Rectal smooth muscle tissue (tissue), 1 donor: ENCODE measurements at regions not wholly inside any gene's neighbourhood (a gene's known extent, or its start where the extent isn't known, plus 50 kb on each side); places are given as distances from the start of the nearest gene placed in this dataset.

Experiments used
- H3K27ac ChIP-seq: one replicate; pipeline ENCODE4 v1.7.0; 2013; ENCODE audit warnings: low read depth, low read length, inconsistent platforms
- H3K27me3 ChIP-seq: one replicate; pipeline ENCODE4 v1.7.0; 2013; ENCODE audit warnings: low read length; ENCODE audit not compliant: control insufficient read depth, insufficient read depth
- H3K36me3 ChIP-seq: one replicate; pipeline ENCODE4 v1.7.0; 2013; ENCODE audit warnings: low read length; ENCODE audit not compliant: control insufficient read depth, insufficient read depth
- H3K4me1 ChIP-seq: one replicate; pipeline ENCODE4 v1.7.0; 2013; ENCODE audit warnings: low read length; ENCODE audit not compliant: control insufficient read depth, insufficient read depth
- H3K4me3 ChIP-seq: one replicate; pipeline ENCODE4 v1.7.0; 2013; ENCODE audit warnings: low read length
- H3K9ac ChIP-seq: one replicate; pipeline ENCODE4 v1.7.0; 2013; ENCODE audit warnings: low read length

- H3K4me1 ChIP-seq = no peaks in the 10 kb centered on the region
- H3K27me3 ChIP-seq = no peaks in the 10 kb centered on the region
- no peak overlapping the region for H3K9ac ChIP-seq
- no peaks in the 10 kb centered on the region for H3K36me3 ChIP-seq
- no peak overlapping the region for H3K4me3 ChIP-seq
- H3K27ac ChIP-seq = no peak overlapping the region
These were observed 1170.0 kb upstream of the CDH9 start for GRCh38 chr5:28208356-28208755.

GRCh38 chr5:28190011-28190410, 1151.6 kb upstream of the CDH9 start:
- Histone ChIP-seq H3K27ac (no peak overlapping the region), H3K27me3 (no peaks in the 10 kb centered on the region), H3K36me3 (no peaks in the 10 kb centered on the region), H3K4me3 (no peak overlapping the region), H3K9ac (no peak overlapping the region), H3K4me1 (no peaks in the 10 kb centered on the region)

GRCh38 chr5:28174691-28175090, 1136.3 kb upstream of the CDH9 start:
- no peaks in the 10 kb centered on the region for H3K36me3 ChIP-seq
- no peak overlapping the region for H3K27ac ChIP-seq
- H3K27me3 ChIP-seq = no peaks in the 10 kb centered on the region
- H3K4me3 ChIP-seq = no peak overlapping the region
- H3K9ac ChIP-seq = no peak overlapping the region
- no peaks in the 10 kb centered on the region for H3K4me1 ChIP-seq

GRCh38 chr5:28165096-28165495, 1126.7 kb upstream of the CDH9 start:
- Histone ChIP-seq H3K4me3 (no peak overlapping the region), H3K27ac (no peak overlapping the region), H3K27me3 (no peaks in the 10 kb centered on the region), H3K4me1 (no peaks in the 10 kb centered on the region), H3K36me3 (no peaks in the 10 kb centered on the region), H3K9ac (no peak overlapping the region)

DNA sequence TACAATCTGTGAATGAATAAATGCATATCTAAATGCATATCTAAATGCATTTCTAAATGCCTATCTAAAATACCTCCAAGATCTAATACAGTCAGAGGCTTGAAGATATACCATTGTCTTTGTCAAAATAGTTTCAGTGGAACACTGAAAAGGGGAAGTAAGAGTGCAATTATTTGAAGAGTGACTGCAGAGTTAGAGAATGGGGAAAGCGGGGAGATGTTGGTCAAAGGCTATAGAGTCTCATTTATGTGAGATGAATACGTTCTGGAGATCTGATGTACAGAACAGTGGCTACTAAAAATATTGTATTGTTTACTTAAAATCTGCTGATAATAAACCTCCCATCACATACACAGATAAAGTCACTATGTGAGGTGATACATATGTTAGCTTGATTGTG, 1126.2 kb upstream of the CDH9 start:
- Histone ChIP-seq H3K4me1 (no peaks in the 10 kb centered on the region), H3K4me3 (no peak overlapping the region), H3K9ac (no peak overlapping the region), H3K27me3 (no peaks in the 10 kb centered on the region), H3K27ac (no peak overlapping the region), H3K36me3 (no peaks in the 10 kb centered on the region)

DNA sequence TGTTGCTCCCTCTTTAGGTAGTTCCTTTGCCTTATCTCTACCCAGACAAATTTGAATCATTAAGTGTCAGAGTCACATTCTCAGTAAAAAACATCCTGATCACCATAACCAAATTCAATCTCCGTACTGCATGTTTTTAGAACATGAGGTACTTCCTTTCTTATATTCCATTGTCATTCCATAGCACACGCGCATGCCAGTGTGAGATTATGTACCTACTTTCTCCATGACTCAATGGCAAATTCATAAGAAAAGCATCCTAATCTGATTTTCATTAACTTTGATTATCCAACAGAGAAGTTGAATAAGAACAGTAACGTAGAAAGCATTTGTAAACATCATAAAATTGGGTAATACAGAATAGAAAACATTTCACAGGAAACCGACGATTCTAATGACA, 1118.6 kb upstream of the CDH9 start:
- Histone ChIP-seq H3K4me1 (no peaks in the 10 kb centered on the region), H3K9ac (no peak overlapping the region), H3K27me3 (no peaks in the 10 kb centered on the region), H3K36me3 (no peaks in the 10 kb centered on the region), H3K4me3 (no peak overlapping the region), H3K27ac (no peak overlapping the region)

DNA sequence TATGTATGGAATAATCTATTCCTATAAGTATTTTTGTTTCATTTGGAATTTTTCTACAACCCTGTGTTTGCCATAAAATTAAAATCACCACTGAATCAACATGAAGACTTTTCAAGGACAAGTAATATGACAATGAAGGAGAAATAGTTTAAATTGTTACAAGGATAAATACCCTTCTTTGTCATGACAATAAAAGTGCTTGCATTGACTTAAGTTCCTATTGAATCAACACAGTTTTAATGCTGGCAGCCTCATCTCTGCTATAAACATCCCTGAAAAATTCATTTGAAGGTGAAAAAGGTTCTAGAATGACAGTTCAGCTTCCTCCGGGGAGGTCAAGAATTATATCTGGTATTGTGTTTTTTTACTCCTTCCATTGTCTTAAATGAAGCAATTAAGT, 1105.1 kb upstream of the CDH9 start:
- no peak overlapping the region for H3K27ac ChIP-seq
- H3K36me3 ChIP-seq = no peaks in the 10 kb centered on the region
- H3K9ac ChIP-seq = no peak overlapping the region
- no peaks in the 10 kb centered on the region for H3K27me3 ChIP-seq
- no peak overlapping the region for H3K4me3 ChIP-seq
- no peaks in the 10 kb centered on the region for H3K4me1 ChIP-seq

DNA sequence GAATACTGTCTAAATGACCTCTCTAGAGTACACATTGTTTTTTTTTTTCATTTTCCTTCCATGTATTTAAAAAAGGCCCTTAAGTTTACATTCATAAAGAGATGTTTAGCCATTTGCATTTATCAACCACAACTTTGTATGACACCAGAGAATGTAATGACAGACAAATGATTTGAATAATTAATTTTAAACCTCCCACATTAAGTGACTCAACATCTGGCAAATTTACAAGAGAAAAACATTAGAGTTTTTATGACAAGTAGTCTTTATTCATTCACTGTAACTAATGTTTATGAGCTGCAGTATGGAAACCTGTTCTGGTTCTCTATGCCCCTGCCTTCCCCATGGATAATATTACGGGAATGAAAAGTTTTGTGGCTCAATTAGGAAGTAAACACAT, 1093.8 kb upstream of the CDH9 start:
- Histone ChIP-seq H3K27ac (no peak overlapping the region), H3K27me3 (no peaks in the 10 kb centered on the region), H3K36me3 (no peaks in the 10 kb centered on the region), H3K4me1 (no peaks in the 10 kb centered on the region), H3K9ac (no peak overlapping the region), H3K4me3 (no peak overlapping the region)

GRCh38 chr5:28117691-28118090, 1079.3 kb upstream of the CDH9 start:
- H3K27me3 ChIP-seq = no peaks in the 10 kb centered on the region
- no peaks in the 10 kb centered on the region for H3K36me3 ChIP-seq
- no peak overlapping the region for H3K9ac ChIP-seq
- no peaks in the 10 kb centered on the region for H3K4me1 ChIP-seq
- no peak overlapping the region for H3K4me3 ChIP-seq
- H3K27ac ChIP-seq = no peak overlapping the region

DNA sequence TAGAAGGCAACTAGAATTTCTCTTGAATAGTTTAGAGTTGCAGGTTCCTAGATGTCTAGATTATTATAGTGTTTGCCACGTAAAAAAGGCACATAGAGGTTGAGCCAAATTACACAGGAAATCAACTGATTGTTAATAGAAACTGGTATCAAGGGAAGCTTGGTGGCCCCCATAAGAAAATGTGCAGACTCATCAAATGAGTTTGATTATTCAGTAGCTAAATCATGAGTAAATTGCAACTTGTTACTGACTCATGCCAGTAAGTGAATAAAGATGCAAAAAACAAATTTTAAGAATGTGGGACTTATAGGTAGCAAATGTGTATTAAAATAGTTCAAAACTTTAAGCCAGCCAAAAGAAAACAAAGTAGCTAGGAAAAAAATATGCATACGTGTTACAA, 1078.9 kb upstream of the CDH9 start:
- no peak overlapping the region for H3K9ac ChIP-seq
- H3K4me3 ChIP-seq = no peak overlapping the region
- H3K27ac ChIP-seq = no peak overlapping the region
- no peaks in the 10 kb centered on the region for H3K4me1 ChIP-seq
- H3K27me3 ChIP-seq = no peaks in the 10 kb centered on the region
- H3K36me3 ChIP-seq = no peaks in the 10 kb centered on the region

GRCh38 chr5:28110781-28111180, 1072.4 kb upstream of the CDH9 start:
- Histone ChIP-seq H3K4me3 (no peak overlapping the region), H3K4me1 (no peaks in the 10 kb centered on the region), H3K27ac (no peak overlapping the region)

GRCh38 chr5:28104080-28104479, 1065.7 kb upstream of the CDH9 start:
- no peaks in the 10 kb centered on the region for H3K4me1 ChIP-seq
- H3K36me3 ChIP-seq = no peaks in the 10 kb centered on the region
- no peak overlapping the region for H3K9ac ChIP-seq
- H3K27me3 ChIP-seq = no peaks in the 10 kb centered on the region
- H3K4me3 ChIP-seq = no peak overlapping the region
- no peak overlapping the region for H3K27ac ChIP-seq

More at GRCh38 chr5:28110781-28111180, 1072.4 kb upstream of the CDH9 start:
- Histone ChIP-seq H3K27me3 (no peaks in the 10 kb centered on the region), H3K9ac (no peak overlapping the region), H3K36me3 (no peaks in the 10 kb centered on the region)

DNA sequence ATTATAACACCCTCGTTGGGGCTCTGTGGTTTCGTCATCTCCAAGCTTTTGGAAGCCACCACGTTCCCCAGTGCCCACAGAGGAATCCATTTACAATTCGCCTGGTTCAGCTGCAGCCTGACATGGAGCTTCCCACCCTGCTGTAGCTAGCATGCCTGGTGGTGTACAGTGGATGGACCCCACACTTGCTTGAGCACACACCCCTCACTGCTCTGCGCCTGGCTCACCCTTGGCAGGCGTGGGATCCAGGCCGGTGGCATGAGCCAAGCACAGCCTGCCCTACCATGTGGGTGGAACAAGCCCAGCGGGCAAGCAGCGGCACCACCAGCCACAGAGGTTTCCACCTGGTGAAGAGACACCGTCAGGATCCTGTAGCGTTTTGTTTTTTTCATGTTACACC, 1045.7 kb upstream of the CDH9 start:
- Histone ChIP-seq H3K9ac (no peak overlapping the region), H3K36me3 (no peaks in the 10 kb centered on the region), H3K4me3 (no peak overlapping the region), H3K27ac (no peak overlapping the region), H3K4me1 (no peaks in the 10 kb centered on the region), H3K27me3 (no peaks in the 10 kb centered on the region)

- no peak overlapping the region for H3K9ac ChIP-seq
- no peaks in the 10 kb centered on the region for H3K36me3 ChIP-seq
- H3K27ac ChIP-seq = no peak overlapping the region
- H3K4me3 ChIP-seq = no peak overlapping the region
- H3K4me1 ChIP-seq = no peaks in the 10 kb centered on the region
- H3K27me3 ChIP-seq = no peaks in the 10 kb centered on the region
These were observed 1044.2 kb upstream of the CDH9 start for GRCh38 chr5:28082610-28083009.
